ENCODE measurements at regions not wholly inside any gene's neighbourhood (a gene's known extent, or its start where the extent isn't known, plus 50 kb on each side); places are given as distances from the start of the nearest gene placed in this dataset.

DNA sequence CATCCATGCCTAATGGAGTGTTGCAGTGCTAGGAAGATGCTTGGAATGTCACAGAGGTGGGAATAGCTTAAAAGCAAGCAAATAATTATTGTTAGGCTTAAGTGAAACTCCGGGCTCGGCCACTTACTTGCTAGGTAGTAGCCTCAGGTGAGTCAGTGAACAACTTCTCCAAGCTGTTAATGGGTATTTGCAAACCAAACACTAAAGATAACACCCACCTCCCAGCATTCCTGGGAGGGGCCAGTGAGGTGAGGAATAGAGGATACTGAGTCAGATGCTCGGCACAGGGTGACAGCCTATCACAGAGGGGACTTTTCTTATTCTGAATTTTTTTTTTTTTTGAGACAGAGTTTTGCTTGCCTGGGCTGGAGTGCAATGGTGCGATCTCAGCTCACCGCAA is 151.2 kb upstream of the RFLNA start:
- RAD21 ChIA-PET (ENCODE audit: low non-redundant PET in 1 of 2, low total read pairs in 2 of 2, uncharacterized antibody in 2 of 2, unreplicated experiment in 2 of 2), result no interaction called here
- intact Hi-C loops (cut with micrococcal nuclease), result no loop called here

More for the DNA sequence above, 151.2 kb upstream of the RFLNA start:
- no peaks in the 10 kb centered on the region for H3K36me3 ChIP-seq (ENCODE audit: control insufficient read depth in 1 of 2, insufficient read depth in 2 of 2, low read length in 2 of 2)
- POLR2A ChIA-PET, result no interaction called here
- no peaks in the 10 kb centered on the region for H3K27me3 ChIP-seq (ENCODE audit: insufficient read depth, low read length)
- no peaks in the 10 kb centered on the region for H3K79me2 ChIP-seq (ENCODE audit: insufficient read depth, low read length)
- no peaks in the 10 kb centered on the region for H3K4me1 ChIP-seq (ENCODE audit: control insufficient read depth in 1 of 2, insufficient read depth in 2 of 2, low read length in 2 of 2)
- no peak overlapping the region for H3K9ac ChIP-seq (ENCODE audit: low read length)
- no peaks in the 10 kb centered on the region for H3K9me2 ChIP-seq (ENCODE audit: insufficient read depth)
- ATAC-seq (no peak), DNase-seq (ENCODE audit: low read depth, low spot score) (no peak)
- H3K27ac ChIP-seq (ENCODE audit: low read depth, low read length), result no peak overlapping the region
- peaks cover 0 to 4% of the 10 kb centered on the region in 2 experiments; a peak in 1 of 4 replicates for H3K9me3 ChIP-seq (ENCODE audit: control insufficient read depth in 1 of 2, insufficient read depth in 1 of 2, low read depth in 1 of 2, low read length in 2 of 2)
- no TSS peak for BruUV-seq (replicated peaks)
- TF ChIP-seq, protein P1, sequence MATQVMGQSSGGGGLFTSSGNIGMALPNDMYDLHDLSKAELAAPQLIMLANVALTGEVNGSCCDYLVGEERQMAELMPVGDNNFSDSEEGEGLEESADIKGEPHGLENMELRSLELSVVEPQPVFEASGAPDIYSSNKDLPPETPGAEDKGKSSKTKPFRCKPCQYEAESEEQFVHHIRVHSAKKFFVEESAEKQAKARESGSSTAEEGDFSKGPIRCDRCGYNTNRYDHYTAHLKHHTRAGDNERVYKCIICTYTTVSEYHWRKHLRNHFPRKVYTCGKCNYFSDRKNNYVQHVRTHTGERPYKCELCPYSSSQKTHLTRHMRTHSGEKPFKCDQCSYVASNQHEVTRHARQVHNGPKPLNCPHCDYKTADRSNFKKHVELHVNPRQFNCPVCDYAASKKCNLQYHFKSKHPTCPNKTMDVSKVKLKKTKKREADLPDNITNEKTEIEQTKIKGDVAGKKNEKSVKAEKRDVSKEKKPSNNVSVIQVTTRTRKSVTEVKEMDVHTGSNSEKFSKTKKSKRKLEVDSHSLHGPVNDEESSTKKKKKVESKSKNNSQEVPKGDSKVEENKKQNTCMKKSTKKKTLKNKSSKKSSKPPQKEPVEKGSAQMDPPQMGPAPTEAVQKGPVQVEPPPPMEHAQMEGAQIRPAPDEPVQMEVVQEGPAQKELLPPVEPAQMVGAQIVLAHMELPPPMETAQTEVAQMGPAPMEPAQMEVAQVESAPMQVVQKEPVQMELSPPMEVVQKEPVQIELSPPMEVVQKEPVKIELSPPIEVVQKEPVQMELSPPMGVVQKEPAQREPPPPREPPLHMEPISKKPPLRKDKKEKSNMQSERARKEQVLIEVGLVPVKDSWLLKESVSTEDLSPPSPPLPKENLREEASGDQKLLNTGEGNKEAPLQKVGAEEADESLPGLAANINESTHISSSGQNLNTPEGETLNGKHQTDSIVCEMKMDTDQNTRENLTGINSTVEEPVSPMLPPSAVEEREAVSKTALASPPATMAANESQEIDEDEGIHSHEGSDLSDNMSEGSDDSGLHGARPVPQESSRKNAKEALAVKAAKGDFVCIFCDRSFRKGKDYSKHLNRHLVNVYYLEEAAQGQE (IDR thresholded peaks at IDR 0.05; ENCODE audit: low read depth), result no peak
- no peak for TF ChIP-seq EGR1 (IDR thresholded peaks at IDR 0.05; ENCODE audit: low read depth)
- no peak for TF ChIP-seq POLR2AphosphoS5 (IDR thresholded peaks at IDR 0.05; ENCODE audit: low read depth, low read length)
- no peak for TF ChIP-seq FOSL1 (IDR thresholded peaks at IDR 0.05; ENCODE audit: low read depth)
- no peak for TF ChIP-seq JUND (IDR thresholded peaks at IDR 0.05)
- TF ChIP-seq YY1 (IDR thresholded peaks at IDR 0.05; ENCODE audit: extremely low read depth, insufficient replicate concordance, low read depth, low read length), result no peak
- TF ChIP-seq ELF1 (IDR thresholded peaks at IDR 0.05; ENCODE audit: borderline replicate concordance, low read depth), result no peak
- TF ChIP-seq EZH2phosphoT487 (IDR thresholded peaks at IDR 0.05; ENCODE audit: borderline replicate concordance), result no peak
- H4K20me1 ChIP-seq (ENCODE audit: insufficient read depth), result no peaks in the 10 kb centered on the region
- no peak overlapping the region for H2AFZ ChIP-seq (ENCODE audit: low read depth, low read length, poor library complexity, severe bottlenecking)
- no peak overlapping the region for H3K4me2 ChIP-seq (ENCODE audit: low read length)
- CTCF ChIA-PET, result no interaction called here
- no peak overlapping the region for H3K4me3 ChIP-seq (replicated peaks in 1 of 2; ENCODE audit: low read depth in 1 of 2, low read length in 2 of 2)
